NCI-H187 treated with DMSO at 0.1 percent for 48 hours (cell line): ENCODE measurements at regions not wholly inside any gene's neighbourhood (a gene's known extent, or its start where the extent isn't known, plus 50 kb on each side); places are given as distances from the start of the nearest gene placed in this dataset.

Source experiments
- DNase-seq: peaks from one replicate; lab custom pipeline; 2025; lab: John Stamatoyannopoulos, UW

- no peak for DNase-seq
Measured at GRCh38 chr14:53517270-53517960, 364.3 kb upstream of the DDHD1 start.

- DNase-seq: no peak
Measured at GRCh38 chr14:53516261-53516774, 363.2 kb upstream of the DDHD1 start.

- no peak for DNase-seq
Measured at GRCh38 chr14:53515276-53515675, 362.2 kb upstream of the DDHD1 start.

- DNase-seq: no peak
Measured at GRCh38 chr14:53514197-53514596, 361.1 kb upstream of the DDHD1 start.

GRCh38 chr14:53510281-53510912, 357.3 kb upstream of the DDHD1 start:
- DNase-seq: peak; percentile 91

GRCh38 chr14:53509276-53510244, 356.4 kb upstream of the DDHD1 start:
- peak; percentile 56 for DNase-seq

GRCh38 chr14:53501361-53502211, 348.5 kb upstream of the DDHD1 start:
- no peak for DNase-seq

- DNase-seq: no peak
Measured at GRCh38 chr14:53500191-53500590, 347.1 kb upstream of the DDHD1 start.

GRCh38 chr14:53496668-53497067, 343.5 kb upstream of the DDHD1 start:
- DNase-seq: no peak

GRCh38 chr14:53495846-53496343, 342.8 kb upstream of the DDHD1 start:
- DNase-seq: no peak

GRCh38 chr14:53494587-53494986, 341.5 kb upstream of the DDHD1 start:
- DNase-seq: no peak

GRCh38 chr14:53493860-53494259, 340.7 kb upstream of the DDHD1 start:
- DNase-seq: peak; percentile 98

GRCh38 chr14:53493320-53493719, 340.2 kb upstream of the DDHD1 start:
- DNase-seq: no peak

GRCh38 chr14:53491884-53492277, 338.8 kb upstream of the DDHD1 start:
- no peak for DNase-seq

- no peak for DNase-seq
Measured at GRCh38 chr14:53491256-53491883, 338.2 kb upstream of the DDHD1 start.

- DNase-seq: no peak
Measured at GRCh38 chr14:53478174-53478573, 325.1 kb upstream of the DDHD1 start.

GRCh38 chr14:53473480-53473879, 320.4 kb upstream of the DDHD1 start:
- no peak for DNase-seq

- no peak for DNase-seq
Measured at GRCh38 chr14:53472306-53472705, 319.2 kb upstream of the DDHD1 start.

- no peak for DNase-seq
Measured at GRCh38 chr14:53470351-53471043, 317.4 kb upstream of the DDHD1 start.

GRCh38 chr14:53468876-53469275, 315.8 kb upstream of the DDHD1 start:
- DNase-seq: no peak
